ENCODE measurements at regions not wholly inside any gene's neighbourhood (a gene's known extent, or its start where the extent isn't known, plus 50 kb on each side); places are given as distances from the start of the nearest gene placed in this dataset.

- no peak for DNase-seq
Measured at GRCh38 chr11:103651341-103651998, 385.0 kb upstream of the DDI1 start.

GRCh38 chr11:103652013-103652412 lies 384.4 kb upstream of the DDI1 start:
- in situ Hi-C loops (cut with MboI; ENCODE audit: low pct_unique_long_range_greater_than_20kb, low sequenced_read_pairs) = no loop called here
- DNase-seq = peak; percentile 48

More at GRCh38 chr11:103651341-103651998, 385.0 kb upstream of the DDI1 start:
- in situ Hi-C loops (cut with MboI; ENCODE audit: low pct_unique_long_range_greater_than_20kb, low sequenced_read_pairs) = no loop called here

- in situ Hi-C loops (cut with MboI; ENCODE audit: low pct_unique_long_range_greater_than_20kb, low sequenced_read_pairs) = no loop called here
- DNase-seq = no peak
Measured at GRCh38 chr11:103656382-103656781, 380.1 kb upstream of the DDI1 start.

GRCh38 chr11:103659206-103659618 lies 377.2 kb upstream of the DDI1 start:
- no peak for DNase-seq

GRCh38 chr11:103659743-103660142 lies 376.7 kb upstream of the DDI1 start:
- no peak for DNase-seq
- in situ Hi-C loops (cut with MboI; ENCODE audit: low pct_unique_long_range_greater_than_20kb, low sequenced_read_pairs) = no loop called here

More at GRCh38 chr11:103659206-103659618, 377.2 kb upstream of the DDI1 start:
- in situ Hi-C loops (cut with MboI; ENCODE audit: low pct_unique_long_range_greater_than_20kb, low sequenced_read_pairs) = no loop called here

GRCh38 chr11:103661185-103661584 lies 375.3 kb upstream of the DDI1 start:
- DNase-seq = no peak

GRCh38 chr11:103661991-103662390 lies 374.4 kb upstream of the DDI1 start:
- DNase-seq = no peak
- in situ Hi-C loops (cut with MboI; ENCODE audit: low pct_unique_long_range_greater_than_20kb, low sequenced_read_pairs) = no loop called here

More at GRCh38 chr11:103661185-103661584, 375.3 kb upstream of the DDI1 start:
- in situ Hi-C loops (cut with MboI; ENCODE audit: low pct_unique_long_range_greater_than_20kb, low sequenced_read_pairs) = no loop called here

- in situ Hi-C loops (cut with MboI; ENCODE audit: low pct_unique_long_range_greater_than_20kb, low sequenced_read_pairs) = no loop called here
- peak; percentile 53 for DNase-seq
Measured at GRCh38 chr11:103662880-103663279, 373.6 kb upstream of the DDI1 start.

GRCh38 chr11:103668859-103669258 lies 367.6 kb upstream of the DDI1 start:
- in situ Hi-C loops (cut with MboI; ENCODE audit: low pct_unique_long_range_greater_than_20kb, low sequenced_read_pairs) = no loop called here
- DNase-seq = no peak

GRCh38 chr11:103671143-103671651 lies 365.2 kb upstream of the DDI1 start:
- in situ Hi-C loops (cut with MboI; ENCODE audit: low pct_unique_long_range_greater_than_20kb, low sequenced_read_pairs) = no loop called here
- no peak for DNase-seq

GRCh38 chr11:103673773-103674172 lies 362.7 kb upstream of the DDI1 start:
- no peak for DNase-seq
- in situ Hi-C loops (cut with MboI; ENCODE audit: low pct_unique_long_range_greater_than_20kb, low sequenced_read_pairs) = no loop called here

GRCh38 chr11:103676413-103676812 lies 360.0 kb upstream of the DDI1 start:
- in situ Hi-C loops (cut with MboI; ENCODE audit: low pct_unique_long_range_greater_than_20kb, low sequenced_read_pairs) = no loop called here
- no peak for DNase-seq

- in situ Hi-C loops (cut with MboI; ENCODE audit: low pct_unique_long_range_greater_than_20kb, low sequenced_read_pairs) = no loop called here
- DNase-seq = no peak
Measured at GRCh38 chr11:103680826-103681225, 355.6 kb upstream of the DDI1 start.

GRCh38 chr11:103681855-103682254 lies 354.6 kb upstream of the DDI1 start:
- in situ Hi-C loops (cut with MboI; ENCODE audit: low pct_unique_long_range_greater_than_20kb, low sequenced_read_pairs) = no loop called here
- DNase-seq = no peak

GRCh38 chr11:103682318-103683184 lies 353.9 kb upstream of the DDI1 start:
- DNase-seq = peak; percentile 83
- in situ Hi-C loops (cut with MboI; ENCODE audit: low pct_unique_long_range_greater_than_20kb, low sequenced_read_pairs) = no loop called here

GRCh38 chr11:103683576-103683975 lies 352.9 kb upstream of the DDI1 start:
- in situ Hi-C loops (cut with MboI; ENCODE audit: low pct_unique_long_range_greater_than_20kb, low sequenced_read_pairs) = no loop called here
- DNase-seq = no peak

GRCh38 chr11:103688924-103689323 lies 347.5 kb upstream of the DDI1 start:
- DNase-seq = no peak
- in situ Hi-C loops (cut with MboI; ENCODE audit: low pct_unique_long_range_greater_than_20kb, low sequenced_read_pairs) = no loop called here

- in situ Hi-C loops (cut with MboI; ENCODE audit: low pct_unique_long_range_greater_than_20kb, low sequenced_read_pairs) = no loop called here
- no peak for DNase-seq
Measured at GRCh38 chr11:103690356-103690755, 346.1 kb upstream of the DDI1 start.

- DNase-seq = no peak
- in situ Hi-C loops (cut with MboI; ENCODE audit: low pct_unique_long_range_greater_than_20kb, low sequenced_read_pairs) = no loop called here
Measured at GRCh38 chr11:103696123-103696522, 340.3 kb upstream of the DDI1 start.

GRCh38 chr11:103699216-103699615 lies 337.2 kb upstream of the DDI1 start:
- DNase-seq = no peak
- in situ Hi-C loops (cut with MboI; ENCODE audit: low pct_unique_long_range_greater_than_20kb, low sequenced_read_pairs) = no loop called here
